ENCODE measurements at regions not wholly inside any gene's neighbourhood (a gene's known extent, or its start where the extent isn't known, plus 50 kb on each side); places are given as distances from the start of the nearest gene placed in this dataset.

GRCh38 chr18:29071869-29072268 lies 894.9 kb upstream of the CDH2 start (continued):
- no peak for TF ChIP-seq ZNF781 (CRISPR knock-in tag; IDR thresholded peaks at IDR 0.05; ENCODE audit: borderline replicate concordance, not compliant biosample characterization)
- TF ChIP-seq POLR2AphosphoS2 (IDR thresholded peaks at IDR 0.05; ENCODE audit: low read depth, low read length): no peak
- TF ChIP-seq NFKB2 (CRISPR knock-in tag; IDR thresholded peaks at IDR 0.05; ENCODE audit: borderline replicate concordance): no peak
- no peak for TF ChIP-seq ZFY (CRISPR knock-in tag; IDR thresholded peaks at IDR 0.05)
- TF ChIP-seq SOX5 (CRISPR knock-in tag; IDR thresholded peaks at IDR 0.05; ENCODE audit: borderline replicate concordance): no peak
- TF ChIP-seq AFF4 (CRISPR knock-in tag; IDR thresholded peaks at IDR 0.05): no peak
- no peak for TF ChIP-seq AHDC1 (CRISPR knock-in tag; IDR thresholded peaks at IDR 0.05; ENCODE audit: borderline replicate concordance)
- TF ChIP-seq MXD3 (CRISPR knock-in tag; IDR thresholded peaks at IDR 0.05): no peak
- TF ChIP-seq TBX3 (IDR thresholded peaks at IDR 0.05; ENCODE audit: borderline replicate concordance): no peak
- no peak for TF ChIP-seq ZNF574 (CRISPR knock-in tag; IDR thresholded peaks at IDR 0.05)
- no peak for TF ChIP-seq ZNF549 (CRISPR knock-in tag; IDR thresholded peaks at IDR 0.05)
